ENCODE measurements at regions not wholly inside any gene's neighbourhood (a gene's known extent, or its start where the extent isn't known, plus 50 kb on each side); places are given as distances from the start of the nearest gene placed in this dataset.

- no peak for DNase-seq
Observed at GRCh38 chr15:94607176-94607654, 375.9 kb downstream of the MCTP2 start.

GRCh38 chr15:94610069-94610468 is 378.7 kb downstream of the MCTP2 start:
- no peak for DNase-seq

DNA sequence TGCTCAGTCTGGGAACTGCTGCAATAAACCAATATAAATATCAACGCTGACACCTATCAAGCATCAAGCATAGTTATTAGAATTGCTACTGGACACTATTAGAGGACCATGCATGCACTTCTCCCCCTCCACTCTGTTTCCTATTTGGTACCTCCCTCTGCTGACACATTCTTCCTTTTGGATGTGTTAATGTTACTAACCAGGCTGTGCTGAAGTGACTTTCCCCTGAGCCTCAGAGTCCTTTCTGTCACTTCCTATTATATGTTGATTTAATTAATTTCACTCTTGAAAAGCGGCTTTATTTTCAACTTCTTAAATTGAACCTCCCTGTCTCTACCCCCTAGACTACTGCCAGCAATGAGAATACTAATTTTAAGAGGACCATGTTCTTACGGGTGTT is 379.1 kb downstream of the MCTP2 start:
- DNase-seq, result no peak

- no peak for DNase-seq
Observed at GRCh38 chr15:94611656-94612055, 380.3 kb downstream of the MCTP2 start.

- no peak for DNase-seq
Observed at GRCh38 chr15:94615688-94616087, 384.3 kb downstream of the MCTP2 start.

- DNase-seq, result no peak
Observed at GRCh38 chr15:94620632-94621031, 389.3 kb downstream of the MCTP2 start.

DNA sequence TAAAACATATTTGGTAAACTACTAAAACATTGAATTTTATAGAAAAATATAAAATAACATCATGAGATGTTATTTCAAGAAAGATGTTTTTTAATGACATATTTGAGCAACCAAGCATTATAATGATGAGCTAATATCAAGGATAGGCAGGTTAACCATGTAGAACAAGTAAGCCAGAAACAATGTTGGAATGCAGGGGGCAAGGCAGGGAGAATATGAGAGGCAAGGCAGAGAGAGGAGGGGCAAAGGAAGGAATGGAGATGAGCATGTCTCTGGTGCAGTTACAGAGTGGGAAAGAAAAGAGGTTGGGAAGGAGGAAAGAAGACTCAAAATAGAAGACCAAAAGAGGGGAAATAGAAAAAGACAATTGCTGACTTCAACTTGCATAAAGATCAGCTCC is 390.4 kb downstream of the MCTP2 start:
- no peak for DNase-seq

DNA sequence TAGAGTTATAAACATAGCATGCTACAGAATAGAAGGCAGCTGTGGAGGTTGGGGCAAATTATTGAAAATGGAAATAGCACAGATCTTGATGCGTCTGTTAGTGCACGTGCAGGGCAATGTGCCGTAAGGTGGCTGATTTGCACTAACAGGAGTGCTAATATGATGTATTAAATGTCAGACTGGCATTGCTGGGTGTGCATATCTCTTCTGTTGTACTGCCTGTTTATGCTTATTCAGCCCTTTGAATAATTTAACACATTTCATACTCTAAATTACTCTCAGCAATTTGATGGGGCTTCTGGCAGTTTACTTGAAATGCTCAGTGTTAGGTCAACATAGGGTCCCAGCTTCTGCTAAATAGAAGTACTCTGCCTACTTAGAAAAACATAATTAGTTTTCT is 395.6 kb downstream of the MCTP2 start:
- no peak for DNase-seq

DNA sequence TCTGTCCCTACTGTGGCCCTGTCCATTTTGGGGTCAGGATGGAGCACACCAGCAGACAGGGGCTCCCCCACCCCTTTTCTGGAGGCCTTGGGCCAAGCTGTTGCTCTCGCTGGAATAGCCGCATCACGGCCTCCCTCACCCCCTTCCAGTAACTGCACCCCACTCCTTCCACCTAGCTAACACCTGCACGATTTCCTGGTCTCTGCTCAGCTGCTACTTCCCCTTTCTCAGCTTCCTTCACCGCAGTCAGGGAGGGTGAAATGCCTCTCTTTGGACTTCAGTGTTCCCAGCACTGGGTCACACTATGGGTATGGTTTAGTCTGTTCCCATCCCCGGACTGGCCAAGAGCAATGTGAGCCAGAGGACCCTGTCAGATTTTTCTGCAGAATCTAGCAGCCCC is 400.2 kb downstream of the MCTP2 start:
- no peak for DNase-seq

- no peak for DNase-seq
Observed at GRCh38 chr15:94638183-94638582, 406.8 kb downstream of the MCTP2 start.

GRCh38 chr15:94639701-94640100 is 408.3 kb downstream of the MCTP2 start:
- DNase-seq, result no peak

DNA sequence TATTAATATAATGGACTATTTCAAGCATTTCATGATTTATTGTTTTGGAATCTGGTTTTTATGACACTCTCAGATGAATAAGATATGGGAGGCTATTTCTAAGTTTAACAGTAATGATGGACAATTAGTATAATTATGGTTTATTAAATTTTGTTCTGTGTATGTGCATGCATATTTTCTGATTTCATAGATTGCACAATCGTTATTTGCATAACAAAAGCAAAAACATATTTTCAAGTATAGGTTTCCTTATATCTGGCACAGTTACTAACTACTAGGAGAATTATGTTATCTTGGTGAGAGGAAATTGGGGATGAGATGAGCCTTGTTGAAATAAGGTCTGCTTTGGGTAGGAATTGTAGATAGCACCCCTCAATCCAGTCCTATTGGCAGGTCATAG is 413.1 kb downstream of the MCTP2 start:
- DNase-seq, result no peak

DNA sequence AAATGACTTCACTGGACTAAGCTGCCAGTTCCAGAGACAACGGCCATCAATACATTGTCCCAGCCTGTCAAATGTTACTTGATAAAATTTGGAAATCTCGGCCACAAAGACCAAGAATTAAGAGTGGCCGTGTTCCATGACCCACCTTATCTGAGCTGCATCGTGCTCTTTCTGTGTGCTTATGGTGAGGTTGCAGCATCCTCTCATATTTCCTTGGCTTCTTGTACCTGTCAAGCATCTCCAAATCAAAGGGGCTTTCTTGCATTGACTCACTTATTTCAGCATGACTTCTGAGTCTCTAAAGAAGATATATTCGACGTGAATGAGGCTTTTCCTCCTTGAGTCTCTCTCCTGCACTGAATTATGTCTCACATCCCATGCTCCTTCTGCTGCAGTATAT is 421.7 kb downstream of the MCTP2 start:
- DNase-seq, result no peak

DNA sequence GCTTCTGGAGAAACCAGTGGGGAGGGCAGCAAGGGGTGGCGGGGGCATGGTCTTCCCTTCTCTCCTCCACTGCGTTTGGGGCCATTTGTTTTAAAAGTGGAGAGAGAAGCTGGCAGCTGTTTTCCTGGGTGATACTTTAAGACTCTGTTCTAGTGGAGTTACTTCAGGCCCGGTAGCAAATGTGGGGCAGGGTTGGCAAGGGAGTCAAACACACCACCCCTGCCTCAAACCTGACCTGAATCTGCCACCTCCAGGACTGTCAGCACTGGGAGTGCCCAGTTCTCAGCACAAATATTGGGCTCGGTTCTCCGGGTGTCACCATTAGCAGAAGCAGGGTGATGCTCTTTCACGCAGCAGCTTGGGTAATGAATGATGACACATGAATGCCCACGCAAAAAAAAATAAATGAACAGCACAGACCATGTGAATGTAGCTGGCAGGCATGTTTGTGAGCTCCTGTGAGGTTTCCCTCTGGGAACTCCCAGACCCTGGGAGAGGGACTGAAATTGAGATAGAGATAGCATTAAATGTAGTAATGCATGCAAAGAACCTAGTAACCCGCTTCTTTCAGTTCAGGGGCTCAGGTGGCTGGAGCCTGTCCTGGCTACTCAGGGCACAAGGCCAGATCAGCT is 424.0 kb downstream of the MCTP2 start:
- DNase-seq, result no peak

DNA sequence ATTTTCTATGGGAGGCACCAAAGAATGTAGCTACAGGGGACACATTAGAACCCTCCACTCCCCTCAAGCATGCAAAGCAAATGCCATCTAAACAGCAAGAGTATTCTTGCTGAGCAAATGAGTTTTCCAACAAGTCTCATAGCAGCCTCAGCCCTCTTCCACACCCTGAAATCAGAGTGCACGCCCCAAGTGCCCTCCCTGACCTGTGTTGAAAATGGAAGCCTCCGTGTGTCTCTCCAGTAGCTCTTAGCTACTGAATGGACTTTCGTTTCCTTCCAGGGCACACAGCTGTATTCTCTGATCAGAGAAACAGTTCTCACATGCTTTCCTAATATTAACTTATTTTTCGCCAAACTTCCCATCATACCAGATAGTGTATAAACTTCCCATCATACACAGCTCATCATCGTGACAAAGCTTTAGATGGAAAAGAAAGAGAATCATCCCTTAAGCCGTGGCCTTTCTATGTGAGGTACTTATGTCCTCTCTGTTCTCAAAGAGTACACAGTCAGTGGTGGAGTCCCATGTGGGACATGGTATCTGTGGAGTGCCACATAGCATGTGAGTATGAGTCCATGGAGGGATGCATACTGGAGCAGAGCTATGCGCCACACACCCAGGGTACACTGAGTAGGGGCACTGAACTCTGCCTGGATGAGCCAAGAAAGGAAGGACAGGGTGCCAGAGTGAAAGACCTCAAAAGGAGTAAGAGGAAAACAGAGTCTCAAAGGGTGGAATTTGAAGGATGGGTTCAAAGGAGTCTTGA is 434.5 kb downstream of the MCTP2 start:
- DNase-seq, result no peak

- no peak for DNase-seq
Observed at GRCh38 chr15:94666553-94666952, 435.2 kb downstream of the MCTP2 start.

- no peak for DNase-seq
Observed at GRCh38 chr15:94667109-94667508, 435.7 kb downstream of the MCTP2 start.

DNA sequence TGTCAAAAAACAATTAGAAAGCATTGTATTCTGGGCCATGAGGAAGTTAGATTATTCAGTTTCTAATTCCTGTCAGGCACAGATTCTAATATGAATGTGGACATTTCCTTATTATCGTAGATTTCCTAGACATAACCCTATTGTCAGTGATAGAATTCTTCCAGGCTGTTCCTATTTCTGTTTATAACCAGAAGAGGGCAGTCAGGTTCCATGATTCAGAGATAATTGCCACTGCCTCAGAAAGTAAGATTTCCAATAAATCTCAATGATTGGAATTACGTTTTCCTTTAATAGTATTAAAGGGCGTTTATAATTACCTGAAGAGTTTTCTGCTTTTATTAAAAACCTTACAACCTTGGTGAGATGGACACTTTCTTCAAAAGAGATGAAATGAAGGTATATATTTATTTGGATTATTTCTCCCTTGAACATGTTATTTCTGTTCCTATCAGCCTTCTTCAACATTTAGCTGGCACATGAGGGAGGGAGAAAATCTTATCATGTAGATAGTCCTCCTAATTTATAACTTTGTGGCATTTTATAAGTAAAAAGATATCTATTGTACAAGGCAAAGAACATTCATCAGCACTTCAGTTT is 439.2 kb downstream of the MCTP2 start:
- peak; percentile 23 for DNase-seq

DNA sequence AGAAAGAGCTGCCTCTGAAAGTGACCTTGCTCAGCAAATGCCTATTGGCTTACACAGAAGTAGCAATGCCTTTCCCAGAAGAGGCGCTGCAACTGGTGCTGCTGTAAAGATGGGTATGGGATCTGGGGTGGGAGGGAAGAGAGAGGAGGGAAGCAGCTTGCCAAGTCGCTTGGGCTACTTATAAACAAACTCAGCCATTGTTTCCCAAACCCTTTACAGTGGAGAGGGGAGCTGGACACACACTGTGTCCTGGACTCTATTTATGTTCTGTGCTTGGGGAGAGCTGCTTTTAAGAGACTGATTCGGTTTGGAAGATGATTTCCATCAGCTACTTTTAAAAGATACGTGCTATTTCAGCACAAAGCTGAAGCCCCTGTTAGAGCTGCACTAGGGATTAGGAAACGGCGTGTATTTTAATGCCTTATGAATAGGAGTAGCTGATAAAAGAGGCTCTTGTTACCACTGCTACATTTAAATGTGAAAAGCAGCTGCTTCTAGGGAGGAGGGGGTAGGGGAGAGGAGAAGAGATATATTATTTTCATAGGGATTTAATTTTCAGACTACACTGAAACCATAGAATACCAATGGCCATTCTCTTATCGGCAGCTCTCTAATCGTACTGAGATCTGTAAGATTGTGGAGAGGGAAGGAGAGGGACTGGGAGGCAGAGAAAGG is 440.6 kb downstream of the MCTP2 start:
- no peak for DNase-seq

DNA sequence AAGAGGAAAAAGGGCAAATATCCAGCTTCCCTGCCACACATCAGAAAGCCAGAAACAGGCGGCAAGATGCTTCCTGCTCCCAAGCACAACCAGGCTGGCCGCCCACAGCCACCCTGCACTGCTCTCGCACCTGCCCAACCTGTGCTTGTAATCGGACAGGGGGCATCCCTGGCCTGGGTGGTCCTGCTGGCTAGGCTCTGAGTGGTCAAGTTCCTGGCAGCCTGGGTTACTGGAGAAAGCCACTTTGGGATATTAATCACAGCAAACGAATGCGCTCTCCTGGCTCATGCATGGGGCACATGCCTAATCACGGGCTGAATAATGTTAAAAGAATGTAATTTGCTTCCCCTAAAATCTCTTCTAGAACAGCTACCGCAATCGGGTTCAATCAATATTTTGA is 442.4 kb downstream of the MCTP2 start:
- no peak for DNase-seq

DNA sequence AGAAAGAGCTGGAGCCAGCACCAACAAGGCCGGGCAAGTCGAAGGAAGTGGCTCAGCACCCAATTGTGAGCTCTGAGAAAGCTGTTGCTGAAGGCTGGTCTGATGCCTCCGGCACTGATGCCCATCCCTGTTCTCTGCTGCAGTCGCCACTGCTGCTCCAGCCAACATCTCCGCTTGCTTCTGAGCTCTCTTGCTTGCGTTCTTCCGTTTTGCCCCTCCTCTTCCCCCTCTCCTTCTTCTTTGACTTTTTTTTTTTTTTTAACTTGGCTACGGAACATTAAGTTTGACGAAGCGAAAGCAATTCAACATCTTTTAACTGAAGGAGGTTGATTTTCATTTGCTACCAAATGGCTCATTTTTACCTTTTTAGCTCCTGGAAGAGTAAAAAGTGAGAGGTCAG is 442.9 kb downstream of the MCTP2 start:
- no peak for DNase-seq

DNA sequence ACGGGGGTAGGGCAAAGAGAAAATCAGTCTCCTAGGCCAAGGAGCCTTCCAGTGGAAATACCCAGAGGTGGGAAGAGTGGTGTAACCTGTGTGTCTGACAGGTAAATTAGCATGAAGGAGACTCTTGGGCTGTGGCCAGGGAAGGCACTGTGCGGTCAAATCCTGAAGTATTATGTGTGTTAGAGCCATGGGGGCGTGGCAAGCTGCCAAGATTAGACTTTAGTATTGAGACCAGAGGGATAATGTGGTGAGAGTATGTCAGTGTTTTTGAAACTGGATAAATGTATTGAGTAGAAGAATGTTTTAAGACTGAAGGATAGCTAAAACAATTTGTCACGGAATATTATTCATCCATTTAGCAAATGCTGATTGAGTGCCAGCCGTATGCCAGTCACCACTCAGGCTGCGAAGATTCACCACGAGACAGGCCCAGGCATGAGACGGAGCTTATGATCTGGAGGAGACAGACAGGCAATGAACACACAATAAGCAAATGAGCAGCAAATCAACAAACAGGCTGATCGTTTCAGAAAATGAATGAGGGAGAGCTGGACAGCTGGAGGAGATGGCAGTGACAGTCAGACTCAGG is 445.9 kb downstream of the MCTP2 start:
- no peak for DNase-seq

GRCh38 chr15:94682171-94682570 is 450.8 kb downstream of the MCTP2 start:
- no peak for DNase-seq

Measured in inflammatory macrophage treated with lipopolysaccharide for 4 hours (primary cell).